Nucleus accumbens (tissue), 56 donors: ENCODE measurements at regions not wholly inside any gene's neighbourhood (a gene's known extent, or its start where the extent isn't known, plus 50 kb on each side); places are given as distances from the start of the nearest gene placed in this dataset.
A peak's percentile ranks its signal among the peaks of the same experiment; 100 is the strongest.
"Not testable (repeated sequence)": the region's sequence is repeated elsewhere in the genome, so short reads cannot be mapped to it uniquely, and the experiment has no call there.

ENCODE experiments used
- DNase-seq, 56 donors: peaks; one replicate each; lab custom pipeline; 2025; lab: John Stamatoyannopoulos, UW

DNA sequence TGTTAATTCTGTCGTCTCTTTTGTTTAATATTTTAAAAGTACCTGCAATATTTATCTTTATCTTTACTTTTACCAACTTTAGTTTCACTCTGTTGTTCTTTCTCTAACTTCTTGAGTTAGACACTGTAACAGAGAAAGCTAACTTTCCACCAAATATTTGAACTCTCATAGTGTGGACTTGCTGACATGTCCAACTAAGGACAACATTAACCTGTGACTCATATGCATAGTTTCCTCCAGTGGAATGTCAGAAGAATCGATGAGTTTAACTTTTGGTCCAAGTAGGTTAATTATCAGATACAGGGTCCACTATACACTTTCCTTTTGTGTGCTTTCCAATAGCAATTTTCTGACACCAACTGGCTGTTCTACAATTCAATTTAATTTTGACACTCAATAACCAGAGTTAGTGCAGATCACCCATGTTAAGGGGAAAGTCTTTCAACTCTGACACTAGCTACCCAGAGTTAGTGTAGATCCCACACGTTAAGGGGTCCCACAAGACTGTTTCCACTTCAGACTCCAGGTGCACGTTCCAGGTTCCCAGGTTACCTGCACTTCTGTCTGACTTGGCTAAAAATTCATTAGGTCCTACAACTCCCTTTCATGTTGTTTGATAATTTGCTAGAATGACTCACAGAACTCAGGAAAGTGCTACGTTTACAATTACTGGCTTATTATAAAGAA is 559.0 kb upstream of the AMOT start:
- no peak for DNase-seq

GRCh38 chrX:113392355-113392754 is 551.7 kb upstream of the AMOT start:
- DNase-seq = no peak

DNA sequence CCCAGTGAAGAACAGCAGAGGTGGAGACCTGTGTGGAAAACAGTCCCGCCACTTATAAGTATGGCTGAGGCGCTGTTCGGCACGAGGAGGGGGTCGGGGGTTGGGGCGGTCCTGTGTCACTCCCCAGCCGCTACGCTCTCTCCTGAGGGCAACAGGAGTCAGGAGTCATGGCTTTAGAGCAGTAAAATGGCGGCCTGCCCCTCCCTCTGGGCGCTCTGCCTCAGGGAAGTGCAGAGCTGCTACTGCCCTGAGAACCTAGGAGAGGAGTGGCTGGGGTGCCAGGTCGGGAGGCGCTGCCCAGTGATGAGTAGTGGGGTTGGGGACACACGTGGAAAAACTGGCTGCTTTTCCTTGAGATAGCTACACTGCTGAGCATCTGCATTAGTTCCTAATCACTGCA is 551.2 kb upstream of the AMOT start:
- no peak for DNase-seq

GRCh38 chrX:113390531-113390930 is 549.9 kb upstream of the AMOT start:
- no peak for DNase-seq

- no peak for DNase-seq
These were observed 549.2 kb upstream of the AMOT start for GRCh38 chrX:113389846-113390245.

DNA sequence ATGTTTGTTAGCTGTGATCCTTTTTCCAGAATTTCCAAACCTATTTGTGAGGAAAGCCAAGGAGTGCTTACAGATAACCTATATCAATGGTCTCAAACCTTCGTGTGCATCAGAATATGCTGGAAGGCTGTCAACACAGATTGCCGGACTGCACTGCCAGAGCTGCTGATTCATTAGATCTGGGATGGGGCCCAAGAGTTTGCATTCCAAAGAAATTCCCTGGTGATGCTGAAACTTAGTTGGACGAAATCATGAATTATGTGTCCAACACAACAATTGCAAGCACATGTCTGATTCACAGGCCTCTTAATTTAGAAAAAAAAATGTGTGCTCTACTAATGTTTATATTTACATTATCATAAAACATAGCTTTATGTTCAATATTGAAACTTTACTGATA is 544.0 kb upstream of the AMOT start:
- DNase-seq = peak in 4 of 56 donors; percentile 0 to 3 (median 0)

GRCh38 chrX:113373421-113373820 is 532.8 kb upstream of the AMOT start:
- DNase-seq = not testable (repeated sequence)

- no peak for DNase-seq
These were observed 529.4 kb upstream of the AMOT start for GRCh38 chrX:113370006-113370405.

DNA sequence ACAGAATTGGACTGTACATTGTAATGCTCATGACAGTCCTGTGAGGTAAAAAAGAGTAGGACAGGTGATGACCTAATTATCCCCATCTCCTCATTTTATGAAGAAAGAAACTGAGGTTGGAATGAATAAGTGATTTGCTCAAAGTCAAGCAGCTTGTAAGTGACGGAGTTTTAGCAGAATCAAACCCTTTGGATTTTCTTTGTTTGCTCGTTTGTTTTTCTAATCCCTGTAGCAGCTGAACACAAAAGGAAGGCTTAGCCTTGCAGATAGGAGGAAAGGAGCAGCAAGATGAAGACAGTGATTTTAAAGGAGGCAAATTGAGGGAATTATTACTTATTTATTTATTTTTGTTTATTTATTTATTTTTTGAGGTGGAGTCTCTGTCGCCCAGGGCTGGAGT is 528.4 kb upstream of the AMOT start:
- no peak for DNase-seq

- DNase-seq = no peak
These were observed 512.5 kb upstream of the AMOT start for GRCh38 chrX:113353134-113353533.

- DNase-seq = no peak
These were observed 489.8 kb upstream of the AMOT start for GRCh38 chrX:113330416-113330815.

DNA sequence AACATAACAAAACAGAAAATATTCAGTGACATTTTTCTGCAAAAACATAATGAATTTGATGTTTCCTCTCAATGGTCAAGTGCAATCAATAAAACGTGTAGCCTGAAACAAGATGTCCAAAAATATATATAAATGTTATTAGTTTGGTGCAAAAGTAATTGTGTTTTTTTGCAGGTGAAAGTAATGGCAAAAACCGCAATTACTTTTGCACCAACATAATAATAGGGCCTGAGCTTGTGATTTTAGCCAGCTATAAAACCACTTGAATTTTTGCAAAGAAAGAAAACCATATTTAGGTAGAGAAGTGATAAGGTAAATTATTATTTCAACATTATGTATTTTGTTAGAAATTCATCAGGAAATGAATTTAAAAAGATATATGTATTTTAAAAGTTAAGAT is 475.3 kb upstream of the AMOT start:
- no peak for DNase-seq

DNA sequence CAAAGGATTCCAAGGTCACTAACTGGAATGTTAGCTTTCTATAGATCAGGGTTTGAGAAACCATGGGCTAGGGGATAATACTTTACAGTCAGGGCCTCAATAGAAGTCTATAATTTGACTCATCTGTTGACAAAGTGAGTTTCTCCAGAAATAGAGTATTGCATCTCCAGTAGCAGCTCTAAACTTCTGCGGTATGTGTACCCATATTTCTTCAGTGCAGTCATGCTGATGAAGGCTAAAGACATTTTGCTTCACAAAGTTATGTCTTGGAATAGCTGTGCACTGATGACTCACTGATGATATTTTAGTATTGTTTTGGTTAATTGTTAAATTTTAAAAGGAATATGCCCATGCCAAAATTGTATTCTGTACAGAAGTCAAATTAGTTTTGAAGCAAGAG is 464.9 kb upstream of the AMOT start:
- DNase-seq = no peak

DNA sequence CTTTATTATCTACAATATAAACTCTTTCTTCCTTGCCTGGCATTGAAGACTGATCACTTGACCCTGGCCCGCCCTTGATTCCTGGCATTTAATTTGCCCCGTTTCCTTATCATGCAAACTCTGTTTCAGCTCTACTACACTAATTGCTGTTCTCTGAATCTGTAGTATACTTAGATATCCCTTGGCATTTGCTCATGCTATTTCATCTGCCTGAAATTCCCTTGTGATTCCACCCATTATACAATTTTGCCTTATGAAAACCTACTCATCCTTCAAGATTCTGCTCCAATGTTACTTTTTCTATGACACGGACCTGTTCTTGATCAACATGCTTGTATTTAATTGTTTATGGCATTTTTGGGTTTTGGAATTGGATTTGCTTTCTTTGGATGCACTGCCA is 459.9 kb upstream of the AMOT start:
- DNase-seq = no peak

- no peak for DNase-seq
These were observed 456.8 kb upstream of the AMOT start for GRCh38 chrX:113297437-113297836.

GRCh38 chrX:113289503-113289902 is 448.9 kb upstream of the AMOT start:
- DNase-seq = no peak

DNA sequence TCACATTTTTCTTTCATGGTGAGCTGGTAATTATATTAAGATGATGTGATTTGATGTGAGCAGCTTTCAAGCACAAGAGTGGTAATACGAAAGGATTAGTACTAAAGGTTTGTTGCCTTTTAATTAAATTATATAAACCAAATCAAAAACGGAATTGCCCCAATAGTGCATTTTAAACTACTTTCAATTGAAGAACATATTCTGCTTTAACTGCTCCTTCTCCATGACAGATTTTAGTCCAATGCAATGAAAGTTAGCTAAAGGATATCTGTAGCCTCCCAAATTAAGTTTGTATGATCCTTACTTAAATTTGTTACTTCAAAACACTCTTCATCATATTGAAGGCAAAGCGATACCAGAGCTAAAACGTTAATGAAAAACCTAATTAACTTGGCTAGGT is 447.1 kb upstream of the AMOT start:
- DNase-seq = no peak

- no peak for DNase-seq
These were observed 435.2 kb upstream of the AMOT start for GRCh38 chrX:113275804-113276203.

GRCh38 chrX:113274791-113275190 is 434.2 kb upstream of the AMOT start:
- DNase-seq = no peak

DNA sequence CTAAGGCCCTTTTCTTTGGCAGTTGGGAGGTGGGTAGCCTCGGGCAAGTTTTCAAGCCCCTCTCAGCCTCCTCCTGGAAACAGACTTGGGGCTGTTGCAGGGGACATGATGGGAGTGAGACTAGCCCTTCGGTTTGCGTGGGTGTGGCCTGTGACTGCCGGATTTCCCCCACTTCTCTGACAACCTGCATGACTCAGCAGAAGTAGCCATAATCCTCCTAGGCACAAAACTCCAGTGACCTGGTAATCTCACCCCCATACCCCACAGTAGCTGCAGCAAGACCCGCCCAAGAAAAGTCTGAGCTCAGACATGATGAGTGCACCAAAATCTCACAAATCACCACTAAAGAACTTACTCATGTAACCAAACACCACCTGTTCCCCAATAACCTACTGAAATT is 433.7 kb upstream of the AMOT start:
- no peak for DNase-seq

DNA sequence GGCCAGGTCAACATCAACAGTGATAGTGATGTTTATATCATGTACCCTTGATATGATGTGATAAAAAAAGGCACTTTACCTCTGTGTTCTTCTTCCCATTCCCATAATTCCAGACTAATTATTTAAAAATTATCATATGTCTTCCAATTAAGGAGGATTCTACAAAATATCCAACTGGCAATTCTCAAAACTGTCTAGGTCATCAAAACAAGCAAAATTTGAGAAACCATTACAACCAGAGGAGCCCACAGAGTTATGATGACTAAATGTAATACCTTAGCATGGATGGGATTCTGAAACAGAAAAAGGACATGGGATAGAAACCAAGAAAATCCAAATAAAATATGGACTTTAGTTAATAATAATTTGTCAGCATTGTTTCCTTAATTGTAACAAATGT is 428.6 kb upstream of the AMOT start:
- DNase-seq = no peak

GRCh38 chrX:113260474-113260873 is 419.8 kb upstream of the AMOT start:
- no peak for DNase-seq

- DNase-seq = no peak
These were observed 381.7 kb upstream of the AMOT start for GRCh38 chrX:113222305-113222704.
